Peyer's patch (tissue), 4 donors: ENCODE measurements at regions not wholly inside any gene's neighbourhood (a gene's known extent, or its start where the extent isn't known, plus 50 kb on each side); places are given as distances from the start of the nearest gene placed in this dataset.

Experiments
- DNase-seq, 3 donors: peaks; one replicate each; pipeline ENCODE4 v3.0.0-alpha.2; 2017 to 2019
- H3K27ac ChIP-seq, 4 donors: fragments of 200-600 bp; sonication (generic); one replicate each; pipeline ENCODE4 v1.5.1; 2016 to 2019
- H3K27me3 ChIP-seq, 2 donors: fragments of 200-600 bp; sonication (generic); one replicate each; pipeline ENCODE4 v1.5.1; 2019
- H3K36me3 ChIP-seq, 3 donors: fragments of 200-600 bp; sonication (generic); one replicate each; pipeline ENCODE4 v1.5.1; 2016 to 2019
- H3K4me1 ChIP-seq, 4 donors: fragments of 200-600 bp; sonication (generic); one replicate each; pipeline ENCODE4 v1.5.1; 2016 to 2019
- H3K4me3 ChIP-seq, 4 donors: fragments of 200-600 bp; sonication (generic); 1 replicate in 3 of 4; 2 replicates in 1 of 4; pipeline ENCODE4 v1.5.1; 2016 to 2019; ENCODE audit warnings: mild to moderate bottlenecking in 1 of 4
- H3K9me3 ChIP-seq, 4 donors: fragments of 200-600 bp; sonication (generic); one replicate each; pipeline ENCODE4 v1.5.1; 2016 to 2019; ENCODE audit warnings: mild to moderate bottlenecking in 1 of 4
- POLR2A ChIP-seq, 2 donors: fragments of 450-650 bp; IDR thresholded peaks; one replicate each; pipeline ENCODE4 v1.5.1; 2017; ENCODE audit warnings: antibody characterized with exemption in 2 of 2, mild to moderate bottlenecking in 2 of 2, moderate library complexity in 2 of 2
- TF ChIP-seq, protein P1 (sequence below), 6 experiments: fragments of 450-650 bp in 4 of 6; fragments of 200-600 bp in 2 of 6; sonication (generic) in 1 of 6; IDR thresholded peaks; one replicate each; pipeline ENCODE4 v1.5.1; 2017 to 2019; ENCODE audit warnings: antibody characterized with exemption in 6 of 6, mild to moderate bottlenecking in 3 of 6, moderate library complexity in 1 of 6

DNA sequence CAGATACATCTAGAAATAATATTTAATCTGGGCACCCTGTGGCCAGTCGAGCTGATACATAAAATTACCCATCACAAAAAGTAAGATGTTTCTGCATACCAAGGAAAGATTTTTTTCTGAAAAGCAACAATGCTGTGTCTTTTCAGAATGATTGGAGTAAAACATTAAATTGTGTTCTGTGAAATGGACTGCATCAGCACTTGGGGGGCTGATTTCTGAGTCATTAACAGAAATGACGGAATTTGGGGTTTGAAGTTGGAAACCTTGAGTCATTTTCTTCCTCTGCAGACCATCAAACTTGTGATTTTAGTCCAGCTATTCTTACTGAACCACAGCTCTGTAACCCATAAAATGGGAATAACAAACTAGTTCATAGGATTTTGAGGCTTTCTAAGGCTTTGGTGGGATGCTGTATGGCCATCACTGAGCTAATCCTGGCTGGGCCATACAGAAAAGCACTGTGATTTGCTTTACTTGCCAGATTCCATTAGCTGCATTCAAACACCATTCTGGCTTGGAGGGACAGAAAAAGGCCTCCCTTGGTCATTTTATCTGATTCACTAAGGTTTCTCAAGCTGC lies 739.4 kb upstream of the IGFBP3 start:
- Histone ChIP-seq H3K4me3 (no peak overlapping the region), H3K36me3 (no peaks in the 10 kb centered on the region), H3K27ac (no peak overlapping the region), H3K27me3 (no peaks in the 10 kb centered on the region), H3K4me1 (no peaks in the 10 kb centered on the region), H3K9me3 (no peaks in the 10 kb centered on the region)
- no peak for DNase-seq
- TF ChIP-seq, protein P1, sequence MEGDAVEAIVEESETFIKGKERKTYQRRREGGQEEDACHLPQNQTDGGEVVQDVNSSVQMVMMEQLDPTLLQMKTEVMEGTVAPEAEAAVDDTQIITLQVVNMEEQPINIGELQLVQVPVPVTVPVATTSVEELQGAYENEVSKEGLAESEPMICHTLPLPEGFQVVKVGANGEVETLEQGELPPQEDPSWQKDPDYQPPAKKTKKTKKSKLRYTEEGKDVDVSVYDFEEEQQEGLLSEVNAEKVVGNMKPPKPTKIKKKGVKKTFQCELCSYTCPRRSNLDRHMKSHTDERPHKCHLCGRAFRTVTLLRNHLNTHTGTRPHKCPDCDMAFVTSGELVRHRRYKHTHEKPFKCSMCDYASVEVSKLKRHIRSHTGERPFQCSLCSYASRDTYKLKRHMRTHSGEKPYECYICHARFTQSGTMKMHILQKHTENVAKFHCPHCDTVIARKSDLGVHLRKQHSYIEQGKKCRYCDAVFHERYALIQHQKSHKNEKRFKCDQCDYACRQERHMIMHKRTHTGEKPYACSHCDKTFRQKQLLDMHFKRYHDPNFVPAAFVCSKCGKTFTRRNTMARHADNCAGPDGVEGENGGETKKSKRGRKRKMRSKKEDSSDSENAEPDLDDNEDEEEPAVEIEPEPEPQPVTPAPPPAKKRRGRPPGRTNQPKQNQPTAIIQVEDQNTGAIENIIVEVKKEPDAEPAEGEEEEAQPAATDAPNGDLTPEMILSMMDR (IDR thresholded peaks at IDR 0.05): no peak
- TF ChIP-seq POLR2A (IDR thresholded peaks at IDR 0.05): no peak

GRCh38 chr7:46658281-46658680 lies 737.2 kb upstream of the IGFBP3 start:
- no peak for DNase-seq
- Histone ChIP-seq H3K9me3 (no peaks in the 10 kb centered on the region), H3K4me3 (no peak overlapping the region), H3K4me1 (no peaks in the 10 kb centered on the region), H3K36me3 (no peaks in the 10 kb centered on the region), H3K27me3 (no peaks in the 10 kb centered on the region), H3K27ac (no peak overlapping the region)
- TF ChIP-seq POLR2A (IDR thresholded peaks at IDR 0.05): no peak
- TF ChIP-seq, protein P1 (IDR thresholded peaks at IDR 0.05): no peak

DNA sequence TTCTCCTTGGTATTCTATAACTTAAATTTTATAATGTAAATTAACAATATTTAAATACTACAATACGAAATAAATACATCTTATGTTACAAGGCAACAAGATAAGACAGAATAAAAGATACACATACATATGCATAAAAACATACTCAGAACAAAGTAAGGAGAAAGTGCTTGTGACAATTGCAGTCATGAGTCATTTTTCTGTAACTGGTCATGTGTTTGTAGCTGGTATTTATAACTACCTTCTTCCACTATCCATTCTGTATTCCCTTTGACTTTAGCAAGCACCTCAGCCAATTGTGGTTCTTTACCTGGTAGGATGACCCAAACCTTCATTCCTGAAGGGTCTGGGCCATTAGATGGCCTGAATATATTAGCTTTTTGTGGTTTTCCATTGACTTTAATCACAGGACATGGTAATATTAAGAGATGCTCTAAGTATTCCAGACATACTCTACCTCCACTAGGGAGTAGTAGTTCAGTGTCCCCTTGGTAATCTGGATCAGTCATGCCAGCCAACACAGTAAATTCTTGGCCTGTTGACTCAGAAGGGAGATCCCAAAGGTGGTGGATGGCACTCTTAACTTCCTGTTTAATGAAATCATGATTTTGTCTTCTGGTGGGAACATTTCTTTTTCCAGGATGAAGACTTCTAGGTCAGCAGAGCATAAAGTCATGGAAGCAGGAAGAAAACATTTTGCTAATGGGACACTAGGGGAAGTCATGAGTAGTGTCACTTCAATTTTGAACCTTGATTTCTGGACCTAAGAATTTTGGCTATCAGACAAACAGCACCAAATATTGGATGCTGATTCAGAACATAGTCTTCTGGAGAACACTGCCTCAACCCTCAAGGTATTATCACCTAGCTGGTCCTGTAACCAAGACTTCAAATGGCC lies 733.7 kb upstream of the IGFBP3 start:
- Histone ChIP-seq H3K9me3 (no peaks in the 10 kb centered on the region), H3K36me3 (no peaks in the 10 kb centered on the region), H3K27ac (no peak overlapping the region), H3K4me1 (peaks cover 0 to 7% (median 0%) of the 10 kb centered on the region in 4 donors), H3K4me3 (no peak overlapping the region), H3K27me3 (no peaks in the 10 kb centered on the region)
- no peak for DNase-seq
- TF ChIP-seq POLR2A (IDR thresholded peaks at IDR 0.05): no peak
- TF ChIP-seq, protein P1 (IDR thresholded peaks at IDR 0.05): no peak

GRCh38 chr7:46653848-46654247 lies 732.8 kb upstream of the IGFBP3 start:
- Histone ChIP-seq H3K4me3 (no peak overlapping the region), H3K27me3 (no peaks in the 10 kb centered on the region), H3K9me3 (no peaks in the 10 kb centered on the region), H3K27ac (no peak overlapping the region), H3K4me1 (peaks cover 0 to 7% (median 0%) of the 10 kb centered on the region in 4 donors), H3K36me3 (no peaks in the 10 kb centered on the region)
- DNase-seq: no peak
- TF ChIP-seq POLR2A (IDR thresholded peaks at IDR 0.05): no peak
- TF ChIP-seq, protein P1 (IDR thresholded peaks at IDR 0.05): no peak

GRCh38 chr7:46652317-46652716 lies 731.2 kb upstream of the IGFBP3 start:
- no peak for TF ChIP-seq POLR2A (IDR thresholded peaks at IDR 0.05)
- TF ChIP-seq, protein P1 (IDR thresholded peaks at IDR 0.05): no peak
- Histone ChIP-seq H3K27me3 (no peaks in the 10 kb centered on the region), H3K4me1 (peaks cover 0 to 7% (median 0%) of the 10 kb centered on the region in 4 donors), H3K4me3 (no peak overlapping the region), H3K36me3 (no peaks in the 10 kb centered on the region), H3K27ac (peak overlapping the region in 3 of 4 donors; percentile 56 to 89 (median 86)), H3K9me3 (no peaks in the 10 kb centered on the region)
- DNase-seq: no peak
